Liver (tissue), 3 donors: ENCODE measurements at regions not wholly inside any gene's neighbourhood (a gene's known extent, or its start where the extent isn't known, plus 50 kb on each side); places are given as distances from the start of the nearest gene placed in this dataset.
"Not testable (repeated sequence)": the region's sequence is repeated elsewhere in the genome, so short reads cannot be mapped to it uniquely, and the experiment has no call there.

ENCODE experiments used
- CTCF ChIP-seq: fragments of 150-350 bp; IDR thresholded peaks from 2 replicates; pipeline ENCODE4 v1.5.1; 2017; ENCODE audit warnings: improper control_type of control experiment, low read depth, low read length; ENCODE audit not compliant: missing input control
- JUND ChIP-seq, 2 donors: IDR thresholded peaks; 2 replicates each; pipeline ENCODE4 v1.6.1; 2016; ENCODE audit warnings: antibody characterized with exemption in 2 of 2
- MAX ChIP-seq: IDR thresholded peaks from 2 replicates; pipeline ENCODE4 v1.6.1; 2016; ENCODE audit warnings: antibody characterized with exemption
- RXRA ChIP-seq, 2 donors: IDR thresholded peaks; 2 replicates each; pipeline ENCODE4 v1.6.1; 2017 to 2018; ENCODE audit warnings: antibody characterized with exemption in 2 of 2, mild to moderate bottlenecking in 1 of 2
- ZBTB33 ChIP-seq: IDR thresholded peaks from 2 replicates; pipeline ENCODE4 v1.6.1; 2016; ENCODE audit warnings: antibody characterized with exemption
- donor health status: healthy.
- donor health status: healthy.

GRCh38 chr4:155439760-155440159 lies 63.0 kb upstream of the MAP9 start:
- TF ChIP-seq CTCF; MAX; RXRA (IDR thresholded peaks at IDR 0.05); ZBTB33; JUND (IDR thresholded peaks at IDR 0.05): not testable (repeated sequence)
